K562 (cell line): ENCODE measurements at regions not wholly inside any gene's neighbourhood (a gene's known extent, or its start where the extent isn't known, plus 50 kb on each side); places are given as distances from the start of the nearest gene placed in this dataset.

Experiments used
- BACH1 ChIP-seq: fragments of 200-800 bp; sonication (Bioruptor generic); IDR thresholded peaks from 2 replicates; pipeline ENCODE4 v1.6.1; 2016; ENCODE audit warnings: missing genetic modification characterization, missing compliant biosample characterization
- BCL6 ChIP-seq: fragments of 250-450 bp; sonication (Bioruptor Pico); IDR thresholded peaks from 2 replicates; pipeline ENCODE4 v1.4.0; 2020
- BDP1 ChIP-seq: IDR thresholded peaks from 3 replicates; pipeline ENCODE4 v1.6.1; 2011; ENCODE audit not compliant: insufficient read length, insufficient read depth
- BHLHE40 ChIP-seq: IDR thresholded peaks from 2 replicates; pipeline ENCODE4 v1.6.1; 2011; ENCODE audit warnings: low read length, improper control_type of control experiment
- CC2D1A ChIP-seq: fragments of 450-650 bp; IDR thresholded peaks from 2 replicates; pipeline ENCODE4 v1.6.1; 2017; ENCODE audit warnings: mild to moderate bottlenecking
- CHD2 ChIP-seq: IDR thresholded peaks from 2 replicates; pipeline ENCODE4 v1.6.1; 2011; ENCODE audit warnings: low read depth, low read length
- ELF4 ChIP-seq: fragments of 450-650 bp; formaldehyde crosslinking; IDR thresholded peaks from 2 replicates; pipeline ENCODE4 v1.4.0; 2022; ENCODE audit warnings: missing genetic modification characterization
- ESRRB ChIP-seq: fragments of 250-450 bp; sonication (Bioruptor Pico); IDR thresholded peaks from 2 replicates; pipeline ENCODE4 v1.5.0; 2020; ENCODE audit warnings: mild to moderate bottlenecking, moderate library complexity, borderline replicate concordance
- MAZ ChIP-seq, 2 experiments: fragments of 450-650 bp in 1 of 2; sonication (generic) in 1 of 2; formaldehyde crosslinking; IDR thresholded peaks in 1 of 2; conservative IDR thresholded peaks in 1 of 2; 2 replicates each; pipeline versions ENCODE4 v1.4.0 to v1.5.0; 2020; ENCODE audit warnings: mild to moderate bottlenecking in 1 of 2, missing genetic modification reagents in 1 of 2
- NUFIP1 ChIP-seq: fragments of 450-650 bp; IDR thresholded peaks from 2 replicates; pipeline ENCODE4 v1.6.1; 2018; ENCODE audit not compliant: partially characterized antibody
- SP2 ChIP-seq: IDR thresholded peaks from 2 replicates; pipeline ENCODE4 v1.6.1; 2011; ENCODE audit warnings: mild to moderate bottlenecking, low read depth, low read length, moderate library complexity; ENCODE audit not compliant: poor library complexity, severe bottlenecking; ENCODE audit errors: extremely low read depth
- U2AF2 ChIP-seq: fragments of 200-400 bp; formaldehyde crosslinking; optimal IDR thresholded peaks from 2 replicates; pipeline ENCODE3; 2017; ENCODE audit warnings: low read depth, mild to moderate bottlenecking, low read length
- ZNF184 ChIP-seq: sonication (generic); formaldehyde crosslinking; IDR thresholded peaks from 2 replicates; pipeline ENCODE4 v1.5.0; 2020; ENCODE audit warnings: missing genetic modification reagents
- ZNF511 ChIP-seq: sonication (generic); formaldehyde crosslinking; IDR thresholded peaks from 2 replicates; pipeline ENCODE4 v1.8.0; 2022; ENCODE audit warnings: mild to moderate bottlenecking, missing genetic modification reagents
- ZNF778 ChIP-seq: fragments of 450-650 bp; formaldehyde crosslinking; IDR thresholded peaks from 2 replicates; pipeline ENCODE4 v1.4.0; 2020; ENCODE audit warnings: mild to moderate bottlenecking, moderate library complexity
- TF ChIP-seq, protein P1 (sequence below): IDR thresholded peaks from 3 replicates; pipeline ENCODE4 v1.6.1; 2011; ENCODE audit warnings: borderline replicate concordance, mild to moderate bottlenecking, moderate library complexity; ENCODE audit not compliant: insufficient read length; ENCODE audit errors: extremely low read depth
- TF ChIP-seq, protein P2 (sequence below): IDR thresholded peaks from 3 replicates; pipeline ENCODE4 v1.6.1; 2011; ENCODE audit warnings: borderline replicate concordance, mild to moderate bottlenecking; ENCODE audit not compliant: insufficient read length, insufficient read depth
- TF ChIP-seq, protein P3 (sequence below): fragments of 250-450 bp; sonication (Bioruptor Pico); IDR thresholded peaks from 2 replicates; pipeline ENCODE4 v1.5.1; 2021; ENCODE audit warnings: mild to moderate bottlenecking
- TF ChIP-seq, protein P4 (sequence below): conservative IDR thresholded peaks from 2 replicates; pipeline ENCODE4 v1.6.1; 2011; ENCODE audit warnings: low read depth, mild to moderate bottlenecking, low read length; ENCODE audit not compliant: control insufficient read depth

- TF ChIP-seq, protein P1, sequence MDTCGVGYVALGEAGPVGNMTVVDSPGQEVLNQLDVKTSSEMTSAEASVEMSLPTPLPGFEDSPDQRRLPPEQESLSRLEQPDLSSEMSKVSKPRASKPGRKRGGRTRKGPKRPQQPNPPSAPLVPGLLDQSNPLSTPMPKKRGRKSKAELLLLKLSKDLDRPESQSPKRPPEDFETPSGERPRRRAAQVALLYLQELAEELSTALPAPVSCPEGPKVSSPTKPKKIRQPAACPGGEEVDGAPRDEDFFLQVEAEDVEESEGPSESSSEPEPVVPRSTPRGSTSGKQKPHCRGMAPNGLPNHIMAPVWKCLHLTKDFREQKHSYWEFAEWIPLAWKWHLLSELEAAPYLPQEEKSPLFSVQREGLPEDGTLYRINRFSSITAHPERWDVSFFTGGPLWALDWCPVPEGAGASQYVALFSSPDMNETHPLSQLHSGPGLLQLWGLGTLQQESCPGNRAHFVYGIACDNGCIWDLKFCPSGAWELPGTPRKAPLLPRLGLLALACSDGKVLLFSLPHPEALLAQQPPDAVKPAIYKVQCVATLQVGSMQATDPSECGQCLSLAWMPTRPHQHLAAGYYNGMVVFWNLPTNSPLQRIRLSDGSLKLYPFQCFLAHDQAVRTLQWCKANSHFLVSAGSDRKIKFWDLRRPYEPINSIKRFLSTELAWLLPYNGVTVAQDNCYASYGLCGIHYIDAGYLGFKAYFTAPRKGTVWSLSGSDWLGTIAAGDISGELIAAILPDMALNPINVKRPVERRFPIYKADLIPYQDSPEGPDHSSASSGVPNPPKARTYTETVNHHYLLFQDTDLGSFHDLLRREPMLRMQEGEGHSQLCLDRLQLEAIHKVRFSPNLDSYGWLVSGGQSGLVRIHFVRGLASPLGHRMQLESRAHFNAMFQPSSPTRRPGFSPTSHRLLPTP = no peak
- TF ChIP-seq MAZ (CRISPR knock-in tag; conservative IDR thresholded peaks at IDR 0.05 in 1 of 2, IDR thresholded peaks at IDR 0.05 in 1 of 2) (no peak), BACH1 (tag) (peak; percentile 75), ZNF778 (no peak), SP2 (no peak), ELF4 (CRISPR knock-in tag) (no peak), ZNF511 (CRISPR knock-in tag) (no peak), NUFIP1 (no peak), ZNF184 (no peak), BHLHE40 (no peak), BDP1 (no peak), ESRRB (no peak), CHD2 (no peak), CC2D1A (no peak), U2AF2 (no peak), BCL6 (CRISPR knock-in tag) (no peak)
- TF ChIP-seq, protein P2, sequence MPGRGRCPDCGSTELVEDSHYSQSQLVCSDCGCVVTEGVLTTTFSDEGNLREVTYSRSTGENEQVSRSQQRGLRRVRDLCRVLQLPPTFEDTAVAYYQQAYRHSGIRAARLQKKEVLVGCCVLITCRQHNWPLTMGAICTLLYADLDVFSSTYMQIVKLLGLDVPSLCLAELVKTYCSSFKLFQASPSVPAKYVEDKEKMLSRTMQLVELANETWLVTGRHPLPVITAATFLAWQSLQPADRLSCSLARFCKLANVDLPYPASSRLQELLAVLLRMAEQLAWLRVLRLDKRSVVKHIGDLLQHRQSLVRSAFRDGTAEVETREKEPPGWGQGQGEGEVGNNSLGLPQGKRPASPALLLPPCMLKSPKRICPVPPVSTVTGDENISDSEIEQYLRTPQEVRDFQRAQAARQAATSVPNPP = no peak
- TF ChIP-seq, protein P3, sequence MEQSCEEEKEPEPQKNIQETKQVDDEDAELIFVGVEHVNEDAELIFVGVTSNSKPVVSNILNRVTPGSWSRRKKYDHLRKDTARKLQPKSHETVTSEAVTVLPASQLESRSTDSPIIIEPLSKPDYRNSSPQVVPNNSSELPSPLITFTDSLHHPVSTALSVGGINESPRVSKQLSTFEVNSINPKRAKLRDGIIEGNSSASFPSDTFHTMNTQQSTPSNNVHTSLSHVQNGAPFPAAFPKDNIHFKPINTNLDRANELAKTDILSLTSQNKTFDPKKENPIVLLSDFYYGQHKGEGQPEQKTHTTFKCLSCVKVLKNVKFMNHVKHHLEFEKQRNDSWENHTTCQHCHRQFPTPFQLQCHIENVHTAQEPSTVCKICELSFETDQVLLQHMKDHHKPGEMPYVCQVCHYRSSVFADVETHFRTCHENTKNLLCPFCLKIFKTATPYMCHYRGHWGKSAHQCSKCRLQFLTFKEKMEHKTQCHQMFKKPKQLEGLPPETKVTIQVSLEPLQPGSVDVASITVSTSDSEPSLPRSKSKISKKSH (CRISPR knock-in tag) = no peak
- TF ChIP-seq, protein P4, sequence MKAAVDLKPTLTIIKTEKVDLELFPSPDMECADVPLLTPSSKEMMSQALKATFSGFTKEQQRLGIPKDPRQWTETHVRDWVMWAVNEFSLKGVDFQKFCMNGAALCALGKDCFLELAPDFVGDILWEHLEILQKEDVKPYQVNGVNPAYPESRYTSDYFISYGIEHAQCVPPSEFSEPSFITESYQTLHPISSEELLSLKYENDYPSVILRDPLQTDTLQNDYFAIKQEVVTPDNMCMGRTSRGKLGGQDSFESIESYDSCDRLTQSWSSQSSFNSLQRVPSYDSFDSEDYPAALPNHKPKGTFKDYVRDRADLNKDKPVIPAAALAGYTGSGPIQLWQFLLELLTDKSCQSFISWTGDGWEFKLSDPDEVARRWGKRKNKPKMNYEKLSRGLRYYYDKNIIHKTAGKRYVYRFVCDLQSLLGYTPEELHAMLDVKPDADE = no peak
Measured at GRCh38 chr2:55099878-55100820, 49.9 kb upstream of the RTN4 start (continued).
